GM23338 (cell line): ENCODE measurements at regions not wholly inside any gene's neighbourhood (a gene's known extent, or its start where the extent isn't known, plus 50 kb on each side); places are given as distances from the start of the nearest gene placed in this dataset.

Experiments used
- ATAC-seq: fragments of 200-7000 bp; cut with Tn5 transposase; 3 replicates; pipeline ENCODE4 v1.9.1; 2020
- DNase-seq: peaks from one replicate; pipeline ENCODE4 v3.0.0-alpha.2; 2015; ENCODE audit warnings: low spot score
- H2AFZ ChIP-seq: fragments of 200-600 bp; sonication (generic); 2 replicates; pipeline ENCODE4 v1.8.0; 2016; ENCODE audit warnings: antibody characterized with exemption, mild to moderate bottlenecking, moderate library complexity
- H3F3A ChIP-seq: fragments of 200-600 bp; sonication (generic); replicated peaks from 2 replicates; pipeline ENCODE4 v1.8.0; 2017; ENCODE audit warnings: antibody characterized with exemption, mixed run types, low read depth
- H3K27ac ChIP-seq: fragments of 200-600 bp; sonication (generic); 2 replicates; pipeline ENCODE4 v1.6.1; 2016; ENCODE audit warnings: low read depth
- H3K27me3 ChIP-seq: fragments of 200-600 bp; sonication (generic); 2 replicates; pipeline ENCODE4 v1.8.0; 2016; ENCODE audit warnings: mild to moderate bottlenecking, mixed run types, moderate library complexity; ENCODE audit not compliant: insufficient read depth
- H3K36me3 ChIP-seq: fragments of 200-600 bp; sonication (generic); 2 replicates; pipeline ENCODE4 v1.8.0; 2016; ENCODE audit warnings: mild to moderate bottlenecking; ENCODE audit not compliant: insufficient read depth
- H3K4me1 ChIP-seq: fragments of 200-600 bp; sonication (generic); 2 replicates; pipeline ENCODE4 v1.8.0; 2016; ENCODE audit warnings: mild to moderate bottlenecking, moderate library complexity; ENCODE audit not compliant: insufficient read depth
- H3K4me2 ChIP-seq: fragments of 200-600 bp; sonication (generic); 2 replicates; pipeline ENCODE4 v1.7.1; 2017; ENCODE audit warnings: mixed run types
- H3K4me3 ChIP-seq: fragments of 200-600 bp; sonication (generic); 2 replicates; pipeline ENCODE4 v1.6.1; 2016; ENCODE audit warnings: mixed run types
- H3K79me2 ChIP-seq: fragments of 200-600 bp; sonication (generic); replicated peaks from 2 replicates; pipeline ENCODE4 v1.8.0; 2017; ENCODE audit warnings: mild to moderate bottlenecking; ENCODE audit not compliant: insufficient read depth
- H3K9me2 ChIP-seq: fragments of 200-600 bp; sonication (generic); 2 replicates; pipeline ENCODE4 v1.8.0; 2017; ENCODE audit not compliant: insufficient read depth
- H4K20me1 ChIP-seq: fragments of 200-600 bp; sonication (generic); replicated peaks from 2 replicates; pipeline ENCODE4 v1.8.0; 2017; ENCODE audit warnings: mild to moderate bottlenecking; ENCODE audit not compliant: insufficient read depth
- H3K27ac Mint-ChIP-seq: 2 replicates; pipeline ENCODE4 v1.8.0; 2020; ENCODE audit warnings: inconsistent platforms, mild to moderate bottlenecking, moderate library complexity, mixed read lengths
- H3K27me3 Mint-ChIP-seq: 3 replicates; pipeline ENCODE4 v1.8.0; 2022; ENCODE audit warnings: low read depth, mild to moderate bottlenecking, moderate library complexity, mixed read lengths, inconsistent platforms; ENCODE audit not compliant: insufficient read depth, poor library complexity
- H3K36me3 Mint-ChIP-seq: 3 replicates; pipeline ENCODE4 v1.8.0; 2021; ENCODE audit warnings: low read depth, mild to moderate bottlenecking, inconsistent platforms, moderate library complexity, mixed read lengths
- H3K4me1 Mint-ChIP-seq: 3 replicates; pipeline ENCODE4 v1.8.0; 2020; ENCODE audit warnings: mild to moderate bottlenecking, inconsistent platforms, mixed read lengths
- H3K4me3 Mint-ChIP-seq: 3 replicates; pipeline ENCODE4 v1.8.0; 2021; ENCODE audit warnings: moderate library complexity, mild to moderate bottlenecking, inconsistent platforms, mixed read lengths
- H3K9me3 Mint-ChIP-seq: 3 replicates; pipeline ENCODE4 v1.8.0; 2020; ENCODE audit warnings: moderate library complexity, mild to moderate bottlenecking, inconsistent platforms, mixed read lengths
- CREB1 ChIP-seq: fragments of 250-450 bp; sonication (Bioruptor Pico); IDR thresholded peaks from 2 replicates; pipeline ENCODE4 v1.5.0; 2020; ENCODE audit warnings: low read depth, mild to moderate bottlenecking, moderate library complexity
- EZH2 ChIP-seq: fragments of 200-600 bp; sonication (generic); IDR thresholded peaks from one replicate; pipeline ENCODE4 v1.8.0; 2017; ENCODE audit warnings: antibody characterized with exemption, mild to moderate bottlenecking, low read depth; ENCODE audit not compliant: unreplicated experiment
- EZH2phosphoT487 ChIP-seq: fragments of 200-600 bp; sonication (generic); IDR thresholded peaks from one replicate; pipeline ENCODE4 v1.8.1; 2018; ENCODE audit warnings: antibody characterized with exemption; ENCODE audit not compliant: unreplicated experiment
- JUNB ChIP-seq: IDR thresholded peaks from one replicate; pipeline ENCODE4 v1.6.1; 2016; ENCODE audit warnings: antibody characterized with exemption; ENCODE audit not compliant: unreplicated experiment
- NANOG ChIP-seq: IDR thresholded peaks from 2 replicates; pipeline ENCODE4 v1.6.1; 2016; ENCODE audit warnings: antibody characterized with exemption, borderline replicate concordance
- POLR2AphosphoS5 ChIP-seq: IDR thresholded peaks from 2 replicates; pipeline ENCODE4 v1.6.1; 2016; ENCODE audit warnings: antibody characterized with exemption, low read depth
- STAT1 ChIP-seq: IDR thresholded peaks from one replicate; pipeline ENCODE4 v1.6.1; 2016; ENCODE audit warnings: antibody characterized with exemption; ENCODE audit not compliant: unreplicated experiment
- ZNF114 ChIP-seq: fragments of 250-450 bp; sonication (Bioruptor Pico); IDR thresholded peaks from 2 replicates; pipeline ENCODE4 v1.5.0; 2020; ENCODE audit warnings: mild to moderate bottlenecking, moderate library complexity
- ZNF331 ChIP-seq: fragments of 250-450 bp; sonication (Bioruptor Pico); IDR thresholded peaks from 2 replicates; pipeline ENCODE4 v1.5.0; 2020; ENCODE audit warnings: low read depth, mild to moderate bottlenecking, moderate library complexity
- TF ChIP-seq, protein P1 (sequence below): IDR thresholded peaks from 2 replicates; pipeline ENCODE4 v1.6.1; 2016; ENCODE audit warnings: antibody characterized with exemption
- TF ChIP-seq, protein P2 (sequence below): IDR thresholded peaks from one replicate; pipeline ENCODE4 v1.6.1; 2018; ENCODE audit warnings: antibody characterized with exemption; ENCODE audit not compliant: unreplicated experiment
- TF ChIP-seq, protein P3 (sequence below), 2 experiments: fragments of 200-600 bp in 1 of 2; sonication (generic) in 1 of 2; conservative IDR thresholded peaks; 2 replicates each; pipeline versions ENCODE4 v1.5.1 to v1.6.1; 2016 to 2017; ENCODE audit warnings: antibody characterized with exemption in 2 of 2, low read depth in 2 of 2, mild to moderate bottlenecking in 2 of 2, moderate library complexity in 1 of 2

DNA sequence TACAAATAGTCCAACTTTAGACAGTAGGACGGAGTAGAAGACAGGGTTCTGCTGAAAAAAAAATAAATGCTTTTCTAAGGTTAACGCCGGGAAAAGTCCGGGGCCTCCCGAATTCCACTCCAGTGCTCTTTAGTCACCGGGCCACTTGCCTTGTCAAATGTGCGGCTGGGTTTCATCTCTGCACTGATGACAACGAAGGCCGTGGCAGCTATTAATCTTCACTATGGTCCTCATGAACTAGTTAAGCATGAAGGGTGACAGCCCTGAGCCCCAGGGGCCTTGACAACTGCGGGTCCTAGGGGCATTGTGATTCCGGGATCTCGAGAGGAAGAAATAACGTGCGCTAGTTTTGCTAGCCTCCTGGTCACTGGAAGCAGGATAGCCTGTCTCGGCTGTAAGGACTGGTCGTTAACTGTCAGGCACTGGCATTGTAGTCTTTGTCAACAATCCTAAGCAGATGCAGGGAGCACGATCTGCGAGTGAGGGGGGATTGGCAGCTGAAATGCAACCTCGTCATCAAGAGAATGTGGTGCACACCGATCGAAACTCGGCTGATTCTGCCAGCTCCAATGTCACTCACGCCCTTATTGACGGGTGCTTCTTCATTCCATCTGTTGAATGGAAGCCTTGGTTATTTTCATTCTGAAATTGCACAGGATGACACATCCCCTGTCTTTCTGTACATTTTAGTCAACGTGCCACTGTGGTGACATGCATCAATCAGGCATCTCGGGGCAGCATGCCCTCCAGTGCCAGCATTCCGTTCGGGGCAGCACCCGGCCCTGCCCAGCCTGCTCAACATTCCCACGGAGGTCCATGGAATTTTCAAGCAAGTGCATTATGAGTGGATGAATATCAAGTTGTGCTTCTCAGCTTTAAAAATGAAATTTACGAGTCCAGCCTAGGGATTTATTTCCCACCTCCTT, 51.6 kb upstream of the MGMT start:
- no peak overlapping the region for H3K4me3 ChIP-seq
- H4K20me1 ChIP-seq = no peaks in the 10 kb centered on the region
- no peaks in the 10 kb centered on the region for H3K4me1 ChIP-seq
- Mint-ChIP-seq H3K4me3 (no peak overlapping the region), H3K9me3 (no peaks in the 10 kb centered on the region), H3K27me3 (peaks cover 3% of the 10 kb centered on the region), H3K36me3 (no peaks in the 10 kb centered on the region), H3K27ac (no peak overlapping the region), H3K4me1 (peaks cover 23% of the 10 kb centered on the region)
- no peak overlapping the region for H3K4me2 ChIP-seq
- no peaks in the 10 kb centered on the region for H3K27me3 ChIP-seq
- no peaks in the 10 kb centered on the region for H3K79me2 ChIP-seq
- TF ChIP-seq, protein P1, sequence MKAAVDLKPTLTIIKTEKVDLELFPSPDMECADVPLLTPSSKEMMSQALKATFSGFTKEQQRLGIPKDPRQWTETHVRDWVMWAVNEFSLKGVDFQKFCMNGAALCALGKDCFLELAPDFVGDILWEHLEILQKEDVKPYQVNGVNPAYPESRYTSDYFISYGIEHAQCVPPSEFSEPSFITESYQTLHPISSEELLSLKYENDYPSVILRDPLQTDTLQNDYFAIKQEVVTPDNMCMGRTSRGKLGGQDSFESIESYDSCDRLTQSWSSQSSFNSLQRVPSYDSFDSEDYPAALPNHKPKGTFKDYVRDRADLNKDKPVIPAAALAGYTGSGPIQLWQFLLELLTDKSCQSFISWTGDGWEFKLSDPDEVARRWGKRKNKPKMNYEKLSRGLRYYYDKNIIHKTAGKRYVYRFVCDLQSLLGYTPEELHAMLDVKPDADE = no peak
- TF ChIP-seq NANOG = no peak
- TF ChIP-seq, protein P2, sequence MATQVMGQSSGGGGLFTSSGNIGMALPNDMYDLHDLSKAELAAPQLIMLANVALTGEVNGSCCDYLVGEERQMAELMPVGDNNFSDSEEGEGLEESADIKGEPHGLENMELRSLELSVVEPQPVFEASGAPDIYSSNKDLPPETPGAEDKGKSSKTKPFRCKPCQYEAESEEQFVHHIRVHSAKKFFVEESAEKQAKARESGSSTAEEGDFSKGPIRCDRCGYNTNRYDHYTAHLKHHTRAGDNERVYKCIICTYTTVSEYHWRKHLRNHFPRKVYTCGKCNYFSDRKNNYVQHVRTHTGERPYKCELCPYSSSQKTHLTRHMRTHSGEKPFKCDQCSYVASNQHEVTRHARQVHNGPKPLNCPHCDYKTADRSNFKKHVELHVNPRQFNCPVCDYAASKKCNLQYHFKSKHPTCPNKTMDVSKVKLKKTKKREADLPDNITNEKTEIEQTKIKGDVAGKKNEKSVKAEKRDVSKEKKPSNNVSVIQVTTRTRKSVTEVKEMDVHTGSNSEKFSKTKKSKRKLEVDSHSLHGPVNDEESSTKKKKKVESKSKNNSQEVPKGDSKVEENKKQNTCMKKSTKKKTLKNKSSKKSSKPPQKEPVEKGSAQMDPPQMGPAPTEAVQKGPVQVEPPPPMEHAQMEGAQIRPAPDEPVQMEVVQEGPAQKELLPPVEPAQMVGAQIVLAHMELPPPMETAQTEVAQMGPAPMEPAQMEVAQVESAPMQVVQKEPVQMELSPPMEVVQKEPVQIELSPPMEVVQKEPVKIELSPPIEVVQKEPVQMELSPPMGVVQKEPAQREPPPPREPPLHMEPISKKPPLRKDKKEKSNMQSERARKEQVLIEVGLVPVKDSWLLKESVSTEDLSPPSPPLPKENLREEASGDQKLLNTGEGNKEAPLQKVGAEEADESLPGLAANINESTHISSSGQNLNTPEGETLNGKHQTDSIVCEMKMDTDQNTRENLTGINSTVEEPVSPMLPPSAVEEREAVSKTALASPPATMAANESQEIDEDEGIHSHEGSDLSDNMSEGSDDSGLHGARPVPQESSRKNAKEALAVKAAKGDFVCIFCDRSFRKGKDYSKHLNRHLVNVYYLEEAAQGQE = no peak
- no peak for TF ChIP-seq ZNF331 (CRISPR knock-in tag)
- no peak for TF ChIP-seq STAT1
- no peak for TF ChIP-seq EZH2
- no peak for TF ChIP-seq EZH2phosphoT487
- TF ChIP-seq, protein P3, sequence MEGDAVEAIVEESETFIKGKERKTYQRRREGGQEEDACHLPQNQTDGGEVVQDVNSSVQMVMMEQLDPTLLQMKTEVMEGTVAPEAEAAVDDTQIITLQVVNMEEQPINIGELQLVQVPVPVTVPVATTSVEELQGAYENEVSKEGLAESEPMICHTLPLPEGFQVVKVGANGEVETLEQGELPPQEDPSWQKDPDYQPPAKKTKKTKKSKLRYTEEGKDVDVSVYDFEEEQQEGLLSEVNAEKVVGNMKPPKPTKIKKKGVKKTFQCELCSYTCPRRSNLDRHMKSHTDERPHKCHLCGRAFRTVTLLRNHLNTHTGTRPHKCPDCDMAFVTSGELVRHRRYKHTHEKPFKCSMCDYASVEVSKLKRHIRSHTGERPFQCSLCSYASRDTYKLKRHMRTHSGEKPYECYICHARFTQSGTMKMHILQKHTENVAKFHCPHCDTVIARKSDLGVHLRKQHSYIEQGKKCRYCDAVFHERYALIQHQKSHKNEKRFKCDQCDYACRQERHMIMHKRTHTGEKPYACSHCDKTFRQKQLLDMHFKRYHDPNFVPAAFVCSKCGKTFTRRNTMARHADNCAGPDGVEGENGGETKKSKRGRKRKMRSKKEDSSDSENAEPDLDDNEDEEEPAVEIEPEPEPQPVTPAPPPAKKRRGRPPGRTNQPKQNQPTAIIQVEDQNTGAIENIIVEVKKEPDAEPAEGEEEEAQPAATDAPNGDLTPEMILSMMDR (conservative IDR thresholded peaks at IDR 0.05; ENCODE audit: low read depth in 2 of 2) = no peak
- TF ChIP-seq POLR2AphosphoS5 = no peak
- TF ChIP-seq ZNF114 (CRISPR knock-in tag) = no peak
- TF ChIP-seq JUNB = no peak
- TF ChIP-seq CREB1 (CRISPR knock-in tag) = no peak
- H2AFZ ChIP-seq = no peak overlapping the region
- H3K9me2 ChIP-seq = no peaks in the 10 kb centered on the region
- no peak overlapping the region for H3K27ac ChIP-seq
- H3K36me3 ChIP-seq = no peaks in the 10 kb centered on the region
- H3F3A ChIP-seq = no peaks in the 10 kb centered on the region
- no peak for ATAC-seq
- no peak for DNase-seq
